IMR-90 (cell line): ENCODE measurements at regions not wholly inside any gene's neighbourhood (a gene's known extent, or its start where the extent isn't known, plus 50 kb on each side); places are given as distances from the start of the nearest gene placed in this dataset.

Source experiments
- ATAC-seq: fragments of 200-7000 bp; cut with Tn5 transposase; 2 replicates; pipeline ENCODE4 v1.9.1; 2020; ENCODE audit warnings: low read depth, mild to moderate bottlenecking, moderate library complexity
- BruUV-seq: library from RNA; stranded (reverse); fragments of 400-500 nt; replicated peaks from 2 replicates; lab custom pipeline; 2021; lab: Mats Ljungman, UMichigan
- CTCF ChIA-PET: fragments of 300-600 bp; formaldehyde crosslinking; extraction: SDS; loops from one replicate; lab custom pipeline; 2021; ENCODE audit warnings: antibody characterized with exemption; lab: Yijun Ruan, JAX
- POLR2A ChIA-PET: fragments of 300-600 bp; sonication (Branson Sonifier 250); formaldehyde crosslinking; loops from one replicate; lab custom pipeline; 2022; ENCODE audit warnings: antibody characterized with exemption; ENCODE audit not compliant: unreplicated experiment; lab: Charles Lee
- DNase-seq: peaks from one replicate; pipeline ENCODE4 v3.0.0; 2013
- H2AFZ ChIP-seq: replicated peaks from 2 replicates; pipeline ENCODE3; 2013; ENCODE audit warnings: low read length, mild to moderate bottlenecking; ENCODE audit not compliant: poor library complexity
- H2AK5ac ChIP-seq: 2 replicates; pipeline ENCODE4 v1.6.1; 2013; ENCODE audit warnings: low read depth, low read length, inconsistent platforms
- H2AK9ac ChIP-seq: replicated peaks from 2 replicates; pipeline ENCODE3; 2013; ENCODE audit warnings: mild to moderate bottlenecking, low read depth, low read length, moderate library complexity; ENCODE audit not compliant: poor library complexity
- H2BK120ac ChIP-seq: 2 replicates; pipeline ENCODE4 v1.6.1; 2013; ENCODE audit warnings: low read depth, low read length, inconsistent platforms
- H2BK15ac ChIP-seq: 3 replicates; pipeline ENCODE4 v1.6.1; 2013; ENCODE audit warnings: low read depth, low read length, inconsistent platforms
- H2BK20ac ChIP-seq: 2 replicates; pipeline ENCODE4 v1.6.1; 2013; ENCODE audit warnings: low read depth, mild to moderate bottlenecking, inconsistent platforms, low read length, moderate library complexity
- H2BK5ac ChIP-seq: 2 replicates; pipeline ENCODE4 v1.6.1; 2013; ENCODE audit warnings: mild to moderate bottlenecking, low read depth, low read length, inconsistent platforms; ENCODE audit not compliant: poor library complexity, severe bottlenecking
- H3K14ac ChIP-seq: replicated peaks from 2 replicates; pipeline ENCODE4 v1.6.1; 2013; ENCODE audit warnings: low read depth, low read length, inconsistent platforms
- H3K18ac ChIP-seq: 2 replicates; pipeline ENCODE4 v1.6.1; 2013; ENCODE audit warnings: low read depth, low read length, control low read depth
- H3K23ac ChIP-seq: 2 replicates; pipeline ENCODE4 v1.6.1; 2013; ENCODE audit warnings: low read depth, low read length, inconsistent platforms
- H3K27ac ChIP-seq: 2 replicates; pipeline ENCODE4 v1.5.1; 2013; ENCODE audit warnings: mild to moderate bottlenecking, control low read depth, low read length; ENCODE audit not compliant: insufficient read depth
- H3K27me3 ChIP-seq: 2 replicates; pipeline ENCODE4 v1.6.1; 2013; ENCODE audit warnings: low read length; ENCODE audit not compliant: control insufficient read depth, insufficient read depth
- H3K36me3 ChIP-seq: 2 replicates; pipeline ENCODE4 v1.6.1; 2013; ENCODE audit warnings: low read length, mixed read lengths; ENCODE audit not compliant: control insufficient read depth, insufficient read depth
- H3K4ac ChIP-seq: 2 replicates; pipeline ENCODE4 v1.6.1; 2013; ENCODE audit warnings: low read depth, low read length, inconsistent platforms
- H3K4me1 ChIP-seq: 2 replicates; pipeline ENCODE4 v1.6.1; 2013; ENCODE audit warnings: low read length, mixed read lengths; ENCODE audit not compliant: control insufficient read depth, insufficient read depth
- H3K4me2 ChIP-seq: 2 replicates; pipeline ENCODE4 v1.6.1; 2013; ENCODE audit warnings: low read depth, mild to moderate bottlenecking, control low read depth, low read length, moderate library complexity
- H3K4me3 ChIP-seq: 2 replicates; pipeline ENCODE4 v1.5.1; 2013; ENCODE audit warnings: low read depth, mild to moderate bottlenecking, control low read depth, low read length, moderate library complexity; ENCODE audit not compliant: insufficient read depth
- H3K56ac ChIP-seq: 2 replicates; pipeline ENCODE4 v1.6.1; 2013; ENCODE audit warnings: low read length, inconsistent platforms; ENCODE audit not compliant: insufficient read depth; ENCODE audit errors: extremely low read depth
- H3K79me1 ChIP-seq, 2 experiments: 2 replicates each; pipeline ENCODE4 v1.6.1; 2013; ENCODE audit warnings: low read length in 2 of 2, inconsistent platforms in 1 of 2, low read depth in 1 of 2
- H3K9ac ChIP-seq: 2 replicates; pipeline ENCODE4 v1.6.1; 2013; ENCODE audit warnings: low read depth, low read length, control low read depth
- H3K9me1 ChIP-seq: 2 replicates; pipeline ENCODE4 v1.6.1; 2013; ENCODE audit warnings: low read length, inconsistent platforms; ENCODE audit not compliant: insufficient read depth
- H3K9me3 ChIP-seq: 2 replicates; pipeline ENCODE4 v1.6.1; 2013; ENCODE audit warnings: low read length; ENCODE audit not compliant: control insufficient read depth, insufficient read depth
- H4K20me1 ChIP-seq: 2 replicates; pipeline ENCODE4 v1.6.1; 2013; ENCODE audit warnings: low read length, inconsistent platforms; ENCODE audit not compliant: insufficient read depth
- H4K5ac ChIP-seq: 2 replicates; pipeline ENCODE4 v1.6.1; 2013; ENCODE audit warnings: mild to moderate bottlenecking, low read depth, low read length, control low read depth
- H4K8ac ChIP-seq, 2 experiments: 2 replicates each; pipeline ENCODE4 v1.6.1; 2013; ENCODE audit warnings: low read depth in 2 of 2, low read length in 2 of 2, control low read depth in 1 of 2, inconsistent platforms in 1 of 2
- H4K91ac ChIP-seq: 2 replicates; pipeline ENCODE4 v1.6.1; 2013; ENCODE audit warnings: low read depth, low read length, inconsistent platforms; ENCODE audit not compliant: insufficient read depth
- BHLHE40 ChIP-seq: fragments of 150-350 bp; IDR thresholded peaks from 2 replicates; pipeline ENCODE4 v1.6.1; 2016; ENCODE audit warnings: mild to moderate bottlenecking, low read depth, low read length
- CHD1 ChIP-seq: IDR thresholded peaks from 2 replicates; pipeline ENCODE4 v1.6.1; 2012; ENCODE audit warnings: low read depth, low read length, improper control_type of control experiment
- CTCF ChIP-seq: conservative IDR thresholded peaks from 2 replicates; pipeline ENCODE4 v1.5.1; 2012; ENCODE audit warnings: mild to moderate bottlenecking, low read depth, low read length, improper control_type of control experiment
- ELK1 ChIP-seq: fragments of 150-350 bp; IDR thresholded peaks from 2 replicates; pipeline ENCODE4 v1.6.1; 2016; ENCODE audit warnings: low read depth, mild to moderate bottlenecking, low read length, moderate library complexity, borderline replicate concordance
- FOS ChIP-seq: fragments of 150-350 bp; IDR thresholded peaks from 2 replicates; pipeline ENCODE4 v1.6.1; 2016; ENCODE audit warnings: low read depth, low read length
- MAFK ChIP-seq: IDR thresholded peaks from 2 replicates; pipeline ENCODE4 v1.6.1; 2012; ENCODE audit warnings: low read depth, low read length, improper control_type of control experiment
- MAZ ChIP-seq: IDR thresholded peaks from 2 replicates; pipeline ENCODE4 v1.6.1; 2012; ENCODE audit warnings: low read depth, mild to moderate bottlenecking, low read length, improper control_type of control experiment, moderate library complexity, borderline replicate concordance
- MXI1 ChIP-seq: IDR thresholded peaks from 2 replicates; pipeline ENCODE4 v1.6.1; 2012; ENCODE audit warnings: low read depth, mild to moderate bottlenecking, low read length, moderate library complexity, borderline replicate concordance
- NFE2L2 ChIP-seq: fragments of 150-350 bp; IDR thresholded peaks from 2 replicates; pipeline ENCODE4 v1.6.1; 2016; ENCODE audit warnings: low read depth, mild to moderate bottlenecking, low read length
- POLR2A ChIP-seq: IDR thresholded peaks from 2 replicates; pipeline ENCODE4 v1.6.1; 2012; ENCODE audit warnings: mild to moderate bottlenecking, low read depth, low read length
- RAD21 ChIP-seq: IDR thresholded peaks from 2 replicates; pipeline ENCODE4 v1.6.1; 2012; ENCODE audit warnings: low read length, improper control_type of control experiment
- RCOR1 ChIP-seq: IDR thresholded peaks from 2 replicates; pipeline ENCODE4 v1.6.1; 2012; ENCODE audit warnings: mild to moderate bottlenecking, low read length, improper control_type of control experiment; ENCODE audit not compliant: insufficient replicate concordance
- RFX5 ChIP-seq: IDR thresholded peaks from 2 replicates; pipeline ENCODE4 v1.8.0; 2012; ENCODE audit warnings: low read depth, mild to moderate bottlenecking, low read length, moderate library complexity
- SMC3 ChIP-seq: fragments of 150-350 bp; IDR thresholded peaks from 2 replicates; pipeline ENCODE4 v1.6.1; 2016; ENCODE audit warnings: low read depth, mild to moderate bottlenecking, antibody characterized with exemption, low read length, moderate library complexity
- USF2 ChIP-seq: fragments of 150-350 bp; IDR thresholded peaks from 2 replicates; pipeline ENCODE4 v1.6.1; 2017; ENCODE audit warnings: mild to moderate bottlenecking, antibody characterized with exemption, low read length, low read depth
- WGBS, 2 experiments: methylation state at CpG; one replicate each; pipeline versions ENCODE4 v1.1.5 to v1.1.7; 2013; ENCODE audit warnings: missing lambda C conversion rate in 2 of 2; ENCODE audit not compliant: insufficient read length in 1 of 2; ENCODE audit errors: extremely low coverage in 2 of 2; 5-methylcytosine and 5-hydroxymethylcytosine counted together
- dilution Hi-C: fragments of 300-500 bp; cut with HindIII; formaldehyde crosslinking; loops from one replicate; pipeline ENCODE4 v1.14.3; 2018; ENCODE audit warnings: low sequenced_read_pairs; ENCODE audit not compliant: unreplicated experiment
- in situ Hi-C: fragments of 300-500 bp; cut with MboI; formaldehyde crosslinking; loops from 3 replicates; pipeline ENCODE4 v1.14.3; 2019; ENCODE audit warnings: low sequenced_read_pairs, inconsistent platforms, mixed read lengths
- intact Hi-C: fragments of 100-400 bp; cut with micrococcal nuclease; formaldehyde crosslinking; loops from 2 replicates; pipeline ENCODE4 v1.10.0; 2022

GRCh38 chr13:111451402-111451801 lies 131.0 kb downstream of the TEX29 start:
- Histone ChIP-seq H2AK5ac (no peak overlapping the region), H2AK9ac (no peak overlapping the region), H3K4ac (no peak overlapping the region), H3K4me2 (no peak overlapping the region), H3K9me3 (peaks cover 6% of the 10 kb centered on the region), H4K8ac (no peak overlapping the region), H3K4me3 (no peak overlapping the region), H3K18ac (no peak overlapping the region), H2BK20ac (no peak overlapping the region), H3K79me1 (no peaks in the 10 kb centered on the region), H3K27me3 (no peaks in the 10 kb centered on the region), H2BK120ac (no peak overlapping the region), H3K4me1 (no peaks in the 10 kb centered on the region), H3K56ac (no peak overlapping the region), H2AFZ (no peak overlapping the region), H4K5ac (no peak overlapping the region), H3K9me1 (no peaks in the 10 kb centered on the region), H4K20me1 (no peaks in the 10 kb centered on the region), H3K23ac (no peak overlapping the region), H2BK15ac (no peak overlapping the region), H2BK5ac (no peak overlapping the region), H3K9ac (no peak overlapping the region), H3K27ac (no peak overlapping the region), H3K36me3 (no peaks in the 10 kb centered on the region), H4K91ac (no peak overlapping the region), H3K14ac (no peak overlapping the region)
- no TSS peak for BruUV-seq
- intact Hi-C loops (no loop called here), in situ Hi-C loops (no loop called here), dilution Hi-C loops (no loop called here)
- DNase-seq (no peak), ATAC-seq (no peak)
- TF ChIP-seq RAD21 (no peak), RFX5 (no peak), RCOR1 (no peak), NFE2L2 (no peak), BHLHE40 (no peak), MAZ (no peak), SMC3 (no peak), ELK1 (no peak), CTCF (no peak), MXI1 (no peak), USF2 (no peak), POLR2A (no peak), CHD1 (no peak), FOS (no peak), MAFK (no peak)
- 86% methylated on average over 4 of the region's 14 CpGs; no CpG with 5 or more reads in 1 of the 2 experiments for WGBS, 2 experiments
- CTCF ChIA-PET = no interaction called here
- POLR2A ChIA-PET = no interaction called here
